Fibroblast of pulmonary artery (primary cell): ENCODE measurements at regions not wholly inside any gene's neighbourhood (a gene's known extent, or its start where the extent isn't known, plus 50 kb on each side); places are given as distances from the start of the nearest gene placed in this dataset.

Source experiments
- DNase-seq: peaks from one replicate; pipeline ENCODE4 v3.0.0-alpha.2; 2010; ENCODE audit warnings: low read depth
- H3K4me3 ChIP-seq: replicated peaks from 2 replicates; pipeline ENCODE4 v1.5.1; 2011; ENCODE audit warnings: low read depth, mild to moderate bottlenecking, control low read depth, low read length, moderate library complexity
- CTCF ChIP-seq: IDR thresholded peaks from 2 replicates; pipeline ENCODE4 v1.5.1; 2011; ENCODE audit warnings: mild to moderate bottlenecking, control low read depth, low read length, inconsistent platforms; ENCODE audit errors: missing control alignments

DNA sequence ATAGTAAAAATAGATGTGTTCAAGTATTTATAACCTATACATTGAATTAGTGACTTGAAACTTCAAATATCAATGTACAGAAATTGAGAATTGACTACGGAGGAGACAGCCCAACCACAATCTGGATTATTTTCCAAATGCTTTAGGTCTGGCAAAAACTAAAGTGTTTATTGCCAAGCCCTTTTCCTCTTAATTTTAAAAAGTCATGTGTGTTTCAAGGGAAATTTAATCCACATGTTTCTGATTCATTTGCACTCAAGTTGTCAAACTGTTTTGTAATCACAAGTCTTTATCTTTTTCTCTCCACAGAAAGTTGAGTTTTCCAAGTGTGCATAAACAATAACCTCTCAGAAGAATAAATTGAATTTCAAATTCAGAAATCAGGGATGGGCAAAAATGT, 350.8 kb upstream of the RSPO3 start:
- DNase-seq: no peak
- H3K4me3 ChIP-seq: no peak overlapping the region

DNA sequence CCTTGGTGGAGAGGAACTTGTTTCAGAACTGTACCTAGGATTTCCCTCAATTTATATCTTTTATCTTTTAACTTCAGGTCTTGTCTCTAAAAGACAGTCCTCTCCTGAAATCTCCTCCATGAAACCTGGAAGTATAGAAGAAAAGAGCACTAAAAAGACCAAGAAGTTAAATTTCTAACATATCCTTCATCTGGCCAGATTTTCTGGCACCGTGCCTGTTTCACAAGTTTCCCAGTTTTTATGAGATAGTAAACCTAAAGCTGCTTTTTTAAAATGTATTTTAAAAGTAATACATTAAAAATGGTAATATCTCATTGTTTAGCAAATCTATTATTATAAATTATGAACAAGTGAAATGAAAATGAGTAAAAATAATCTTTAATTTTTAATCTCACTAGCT, 348.3 kb upstream of the RSPO3 start:
- no peak overlapping the region for H3K4me3 ChIP-seq
- no peak for DNase-seq
- no peak for TF ChIP-seq CTCF

More for the DNA sequence above, 350.8 kb upstream of the RSPO3 start:
- no peak for TF ChIP-seq CTCF

DNA sequence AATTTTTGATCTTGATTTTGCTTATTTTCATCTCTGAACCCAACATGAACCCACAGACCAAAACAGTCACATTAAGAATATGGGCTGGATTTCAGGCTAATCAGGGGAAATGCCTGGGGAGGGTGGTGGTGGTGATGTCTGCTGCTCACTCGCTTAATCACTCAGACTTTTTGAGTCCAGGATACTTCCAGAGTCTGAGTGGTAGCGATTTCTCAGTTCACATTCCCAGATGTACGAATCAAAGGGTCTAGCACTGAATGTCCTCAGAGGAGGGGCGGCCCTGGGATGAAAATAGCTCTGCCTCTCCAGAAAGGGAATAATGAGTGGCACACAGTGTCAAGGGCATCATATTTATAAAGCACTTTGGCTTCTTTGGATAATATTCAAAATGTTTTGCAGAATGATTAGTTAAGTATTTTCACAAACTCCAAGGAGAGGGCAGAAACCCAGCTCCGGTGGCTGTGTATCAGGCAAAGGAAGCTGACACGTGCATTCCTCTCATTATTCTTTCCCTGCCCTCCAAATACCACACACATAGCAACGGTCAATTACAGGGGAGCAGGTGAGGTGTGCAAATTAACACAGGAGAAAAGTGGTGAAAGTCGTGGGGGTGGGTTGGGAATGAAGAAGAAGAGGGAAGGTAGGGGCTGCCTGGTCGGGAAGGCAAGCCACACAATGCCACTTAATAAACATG, 345.2 kb upstream of the RSPO3 start:
- TF ChIP-seq CTCF: no peak

GRCh38 chr6:126779331-126779730, 339.1 kb upstream of the RSPO3 start:
- DNase-seq: no peak
- TF ChIP-seq CTCF: no peak
- no peak overlapping the region for H3K4me3 ChIP-seq

More for the DNA sequence above, 345.2 kb upstream of the RSPO3 start:
- peak; percentile 50 for DNase-seq
- H3K4me3 ChIP-seq: no peak overlapping the region

DNA sequence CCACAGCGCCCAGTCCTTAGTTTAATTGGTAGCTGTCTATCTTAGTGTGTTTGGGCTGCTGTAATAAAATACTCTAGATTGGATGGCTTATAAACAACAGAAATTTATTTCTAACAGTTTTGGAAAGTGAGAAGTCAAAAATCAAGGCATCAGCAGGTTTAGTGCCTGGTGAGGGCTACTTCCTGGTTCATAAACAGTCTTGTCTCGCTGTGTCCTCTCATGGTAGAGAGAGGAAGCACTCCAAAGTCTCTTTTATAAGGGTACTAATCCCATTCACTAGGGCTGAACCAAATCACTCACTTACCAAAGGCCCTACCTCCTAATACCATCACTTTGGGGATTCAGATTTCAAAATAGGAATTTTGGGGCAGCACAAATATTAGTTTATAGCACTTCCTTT, 336.9 kb upstream of the RSPO3 start:
- DNase-seq: no peak
- H3K4me3 ChIP-seq: no peak overlapping the region
- no peak for TF ChIP-seq CTCF

DNA sequence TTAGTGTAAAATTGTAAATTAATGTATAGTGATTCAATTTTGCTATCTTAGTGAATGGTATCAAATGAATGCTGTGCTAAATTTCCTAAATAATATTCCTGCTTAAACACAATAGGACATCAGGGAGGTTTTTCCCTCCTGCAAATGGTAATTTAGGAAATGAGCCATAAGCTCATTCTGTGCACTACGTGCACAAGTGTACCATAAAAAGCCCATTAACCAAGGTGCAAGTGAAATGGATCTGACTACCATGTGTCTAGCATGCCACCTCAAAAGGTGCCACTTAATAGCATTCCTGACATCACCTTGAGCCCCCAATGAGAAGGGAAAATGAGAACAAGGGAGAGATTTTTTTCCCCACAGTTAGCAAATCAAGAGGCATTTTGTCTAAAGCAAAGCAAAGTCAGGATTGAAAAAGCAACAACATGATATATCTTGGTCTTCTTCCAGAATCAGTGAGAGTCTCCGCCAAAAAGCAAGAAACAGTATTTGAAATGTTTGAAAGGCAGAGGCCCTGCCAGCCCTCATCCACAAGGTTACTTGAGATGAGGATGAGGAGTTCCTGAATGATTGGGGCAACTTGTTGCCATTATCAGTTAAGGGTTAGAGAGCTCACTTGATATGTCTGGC, 334.2 kb upstream of the RSPO3 start:
- no peak overlapping the region for H3K4me3 ChIP-seq
- no peak for TF ChIP-seq CTCF
- DNase-seq: no peak

- peak; percentile 7 for DNase-seq
- no peak for TF ChIP-seq CTCF
- H3K4me3 ChIP-seq: no peak overlapping the region
These were observed 332.2 kb upstream of the RSPO3 start for GRCh38 chr6:126786262-126786661.
